GM13977 (cell line): ENCODE measurements at regions not wholly inside any gene's neighbourhood (a gene's known extent, or its start where the extent isn't known, plus 50 kb on each side); places are given as distances from the start of the nearest gene placed in this dataset.

Source experiments
- DNase-seq: peaks from one replicate; pipeline ENCODE4 v3.0.0; 2012; ENCODE audit warnings: low spot score
- CTCF ChIP-seq: IDR thresholded peaks from 2 replicates; pipeline ENCODE4 v1.5.1; 2012; ENCODE audit warnings: mild to moderate bottlenecking, control low read depth; ENCODE audit not compliant: insufficient read depth; ENCODE audit errors: extremely low read depth, missing control alignments
- in situ Hi-C: fragments of 300-500 bp; cut with MboI; formaldehyde crosslinking; loops from one replicate; pipeline ENCODE4 v1.12.0; 2022; ENCODE audit warnings: low sequenced_read_pairs, low pct_unique_long_range_greater_than_20kb, mixed read lengths, inconsistent platforms; ENCODE audit not compliant: unreplicated experiment

GRCh38 chr5:155783791-155784190 lies 543.2 kb upstream of the SGCD start:
- no peak for DNase-seq
- in situ Hi-C loops: no loop called here
- TF ChIP-seq CTCF: no peak

GRCh38 chr5:155786108-155786507 lies 540.9 kb upstream of the SGCD start:
- in situ Hi-C loops: no loop called here
- DNase-seq: no peak
- TF ChIP-seq CTCF: no peak

DNA sequence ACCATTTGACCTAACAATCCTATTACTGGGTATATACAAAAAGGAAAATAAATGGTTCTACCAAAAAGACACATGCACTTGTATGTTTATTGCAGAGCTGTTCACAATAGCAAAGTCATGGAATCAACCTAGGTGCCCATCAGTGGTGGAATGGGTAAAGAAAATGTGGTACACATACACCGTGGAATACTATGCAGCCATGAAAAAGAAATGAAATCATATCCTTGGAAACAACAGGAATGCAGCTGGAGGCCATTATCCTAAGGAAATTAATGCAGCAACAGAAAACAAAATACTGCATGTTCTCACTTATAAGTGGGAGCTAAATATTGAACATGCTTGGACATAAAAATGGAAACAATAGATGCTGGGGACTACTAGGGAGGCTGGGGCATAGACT lies 534.1 kb upstream of the SGCD start:
- no peak for DNase-seq
- TF ChIP-seq CTCF: no peak
- in situ Hi-C loops: no loop called here

DNA sequence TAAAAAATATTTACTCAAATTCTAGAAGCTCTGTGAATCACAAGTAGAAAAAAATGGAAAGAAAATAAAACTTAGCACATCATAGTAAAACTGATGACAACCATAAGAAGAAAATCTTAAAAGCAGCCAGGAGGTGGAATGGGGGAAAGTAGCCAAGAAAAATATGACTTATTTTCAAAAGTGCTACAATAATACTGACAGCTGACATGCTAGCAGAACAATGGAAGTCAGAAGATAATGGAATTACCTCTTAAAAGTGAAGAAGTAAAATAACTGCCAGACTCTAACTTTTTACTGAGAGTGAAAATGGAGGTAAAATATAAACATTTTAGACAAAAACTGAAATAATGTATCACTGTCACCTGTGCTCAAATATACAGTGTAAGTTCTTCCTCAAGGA lies 532.2 kb upstream of the SGCD start:
- in situ Hi-C loops: no loop called here
- TF ChIP-seq CTCF: no peak
- no peak for DNase-seq

- no peak for TF ChIP-seq CTCF
These were observed 527.7 kb upstream of the SGCD start for GRCh38 chr5:155799308-155799707.

DNA sequence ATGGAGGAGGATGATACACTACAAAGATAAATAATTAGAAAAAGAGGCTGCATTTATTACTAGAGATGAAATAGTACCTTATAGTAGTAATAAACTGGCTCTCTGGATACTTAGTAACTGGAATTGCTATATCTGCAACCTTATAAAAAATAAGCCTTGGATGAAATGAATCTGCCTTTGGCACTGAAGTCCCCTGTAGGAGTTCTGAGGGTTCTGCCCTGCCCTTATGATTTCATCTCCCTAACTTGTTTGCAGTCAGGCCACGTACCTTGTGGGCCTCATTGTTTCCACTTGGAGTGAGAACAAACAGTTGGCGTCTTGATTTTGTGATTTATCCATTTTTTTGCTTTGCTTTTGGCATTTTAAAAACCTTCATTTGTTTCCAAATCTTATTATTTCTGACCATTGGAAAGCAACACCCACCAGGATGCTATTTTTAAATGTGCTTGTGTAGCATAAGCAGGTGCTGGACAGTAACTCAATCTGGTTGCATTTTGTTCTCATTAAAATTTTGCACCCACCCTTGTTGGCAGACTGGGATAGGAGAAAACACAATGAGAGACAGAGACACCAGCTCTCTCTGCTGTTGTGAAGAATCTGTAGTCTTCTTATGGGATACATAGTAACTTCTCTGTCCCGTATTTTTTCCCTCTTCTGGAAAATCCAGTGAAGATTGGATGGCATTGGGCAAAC lies 518.9 kb upstream of the SGCD start:
- no peak for TF ChIP-seq CTCF
- no peak for DNase-seq
- in situ Hi-C loops: no loop called here

More at GRCh38 chr5:155799308-155799707, 527.7 kb upstream of the SGCD start:
- no peak for DNase-seq
- in situ Hi-C loops: no loop called here
